DOHH2 (cell line): ENCODE measurements at regions not wholly inside any gene's neighbourhood (a gene's known extent, or its start where the extent isn't known, plus 50 kb on each side); places are given as distances from the start of the nearest gene placed in this dataset.

Experiments
- H3F3A ChIP-seq: fragments of 200-600 bp; sonication (generic), shearing (Covaris generic); 2 replicates; pipeline ENCODE4 v1.6.0; 2016; ENCODE audit warnings: antibody characterized with exemption, mild to moderate bottlenecking; ENCODE audit not compliant: control insufficient read depth, insufficient read depth
- H3K27ac ChIP-seq: fragments of 200-600 bp; sonication (generic); 2 replicates; pipeline ENCODE4 v1.5.1; 2014; ENCODE audit warnings: low read depth, mild to moderate bottlenecking, low read length, moderate library complexity
- H3K27me3 ChIP-seq: fragments of 200-600 bp; sonication (generic); 2 replicates; pipeline ENCODE4 v1.6.1; 2014; ENCODE audit warnings: mild to moderate bottlenecking, low read length, mixed read lengths; ENCODE audit not compliant: control insufficient read depth
- H3K36me3 ChIP-seq: fragments of 200-600 bp; sonication (generic); 2 replicates; pipeline ENCODE4 v1.6.1; 2014; ENCODE audit warnings: mild to moderate bottlenecking, low read length, moderate library complexity, mixed read lengths; ENCODE audit not compliant: control insufficient read depth
- H3K4me1 ChIP-seq: fragments of 200-600 bp; sonication (generic); 2 replicates; pipeline ENCODE4 v1.6.1; 2014; ENCODE audit warnings: mild to moderate bottlenecking, low read length, mixed read lengths; ENCODE audit not compliant: control insufficient read depth
- H3K4me2 ChIP-seq: fragments of 200-600 bp; sonication (generic); 2 replicates; pipeline ENCODE4 v1.6.0; 2014; ENCODE audit warnings: mild to moderate bottlenecking, low read length, moderate library complexity
- H3K4me3 ChIP-seq: fragments of 200-600 bp; sonication (generic); 2 replicates; pipeline ENCODE4 v1.5.1; 2014; ENCODE audit warnings: mild to moderate bottlenecking, low read length, mixed read lengths
- H3K79me2 ChIP-seq: fragments of 200-600 bp; sonication (generic); 2 replicates; pipeline ENCODE4 v1.6.1; 2014; ENCODE audit warnings: mild to moderate bottlenecking, low read length, mixed read lengths; ENCODE audit not compliant: control insufficient read depth
- H3K9me2 ChIP-seq: fragments of 200-600 bp; sonication (generic); replicated peaks from 2 replicates; pipeline ENCODE4 v1.6.1; 2014; ENCODE audit warnings: mild to moderate bottlenecking, low read length, mixed read lengths; ENCODE audit not compliant: control insufficient read depth
- H3K9me3 ChIP-seq: fragments of 200-600 bp; sonication (generic); 2 replicates; pipeline ENCODE4 v1.6.1; 2014; ENCODE audit warnings: antibody characterized with exemption, low read length, mixed read lengths; ENCODE audit not compliant: control insufficient read depth, insufficient read depth
- H4K20me1 ChIP-seq: fragments of 200-600 bp; sonication (generic); 2 replicates; pipeline ENCODE4 v1.6.0; 2014; ENCODE audit warnings: low read depth, mild to moderate bottlenecking, antibody characterized with exemption, low read length, moderate library complexity; ENCODE audit not compliant: control insufficient read depth, insufficient read depth
- EZH2phosphoT487 ChIP-seq: fragments of 200-600 bp; sonication (generic); IDR thresholded peaks from 2 replicates; pipeline ENCODE4 v1.6.1; 2017; ENCODE audit warnings: borderline replicate concordance, mild to moderate bottlenecking, antibody characterized with exemption, low read length, moderate library complexity, mixed read lengths
- TF ChIP-seq, protein P1 (sequence below): fragments of 200-600 bp; sonication (generic); IDR thresholded peaks from one replicate; pipeline ENCODE4 v1.5.1; 2014; ENCODE audit warnings: antibody characterized with exemption, mild to moderate bottlenecking, low read depth, low read length; ENCODE audit not compliant: poor library complexity, severe bottlenecking

DNA sequence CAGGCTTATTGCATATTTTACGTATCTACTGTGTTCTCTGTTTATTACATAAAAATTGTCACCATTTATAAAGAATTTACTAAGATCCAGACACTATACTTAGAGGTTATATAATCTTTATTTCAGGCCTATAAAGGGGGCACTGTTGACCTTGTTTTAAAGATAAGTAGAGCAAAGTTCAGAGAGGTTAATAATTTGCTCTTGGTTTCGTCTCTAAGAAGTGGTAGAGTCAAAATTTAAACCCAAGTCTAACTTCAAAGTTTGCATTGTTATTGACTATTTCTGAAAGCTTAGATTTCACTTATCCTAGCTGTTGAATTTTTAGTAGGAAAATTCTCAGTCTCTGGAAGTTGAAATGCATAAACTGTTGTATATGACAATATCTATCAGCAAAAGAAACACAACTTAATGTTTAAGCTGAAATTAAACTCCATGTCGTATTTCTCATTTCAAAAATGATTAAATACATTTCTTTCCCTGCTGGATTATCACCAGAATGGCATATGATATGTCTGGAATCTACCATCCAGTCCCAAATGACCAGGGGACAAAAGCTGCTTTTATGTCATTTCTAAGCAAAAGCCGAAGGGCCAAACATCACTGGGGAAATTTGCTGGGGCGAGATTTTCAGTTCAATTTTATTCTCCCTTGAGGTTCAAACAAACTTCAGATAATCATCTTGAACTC, 138.4 kb downstream of the SLC7A11 start:
- no peak overlapping the region for H3K4me3 ChIP-seq
- no peaks in the 10 kb centered on the region for H3K4me1 ChIP-seq
- no peak overlapping the region for H3K4me2 ChIP-seq
- peaks cover 3% of the 10 kb centered on the region; the same call in 1 of the 2 replicates for H3K9me3 ChIP-seq
- no peak overlapping the region for H3K27ac ChIP-seq
- H3K27me3 ChIP-seq = no peaks in the 10 kb centered on the region
- no peak for TF ChIP-seq EZH2phosphoT487
- TF ChIP-seq, protein P1, sequence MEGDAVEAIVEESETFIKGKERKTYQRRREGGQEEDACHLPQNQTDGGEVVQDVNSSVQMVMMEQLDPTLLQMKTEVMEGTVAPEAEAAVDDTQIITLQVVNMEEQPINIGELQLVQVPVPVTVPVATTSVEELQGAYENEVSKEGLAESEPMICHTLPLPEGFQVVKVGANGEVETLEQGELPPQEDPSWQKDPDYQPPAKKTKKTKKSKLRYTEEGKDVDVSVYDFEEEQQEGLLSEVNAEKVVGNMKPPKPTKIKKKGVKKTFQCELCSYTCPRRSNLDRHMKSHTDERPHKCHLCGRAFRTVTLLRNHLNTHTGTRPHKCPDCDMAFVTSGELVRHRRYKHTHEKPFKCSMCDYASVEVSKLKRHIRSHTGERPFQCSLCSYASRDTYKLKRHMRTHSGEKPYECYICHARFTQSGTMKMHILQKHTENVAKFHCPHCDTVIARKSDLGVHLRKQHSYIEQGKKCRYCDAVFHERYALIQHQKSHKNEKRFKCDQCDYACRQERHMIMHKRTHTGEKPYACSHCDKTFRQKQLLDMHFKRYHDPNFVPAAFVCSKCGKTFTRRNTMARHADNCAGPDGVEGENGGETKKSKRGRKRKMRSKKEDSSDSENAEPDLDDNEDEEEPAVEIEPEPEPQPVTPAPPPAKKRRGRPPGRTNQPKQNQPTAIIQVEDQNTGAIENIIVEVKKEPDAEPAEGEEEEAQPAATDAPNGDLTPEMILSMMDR = no peak
- no peaks in the 10 kb centered on the region for H4K20me1 ChIP-seq
- H3K79me2 ChIP-seq = no peaks in the 10 kb centered on the region
- H3K36me3 ChIP-seq = no peaks in the 10 kb centered on the region
- H3F3A ChIP-seq = no peaks in the 10 kb centered on the region
- no peaks in the 10 kb centered on the region for H3K9me2 ChIP-seq

DNA sequence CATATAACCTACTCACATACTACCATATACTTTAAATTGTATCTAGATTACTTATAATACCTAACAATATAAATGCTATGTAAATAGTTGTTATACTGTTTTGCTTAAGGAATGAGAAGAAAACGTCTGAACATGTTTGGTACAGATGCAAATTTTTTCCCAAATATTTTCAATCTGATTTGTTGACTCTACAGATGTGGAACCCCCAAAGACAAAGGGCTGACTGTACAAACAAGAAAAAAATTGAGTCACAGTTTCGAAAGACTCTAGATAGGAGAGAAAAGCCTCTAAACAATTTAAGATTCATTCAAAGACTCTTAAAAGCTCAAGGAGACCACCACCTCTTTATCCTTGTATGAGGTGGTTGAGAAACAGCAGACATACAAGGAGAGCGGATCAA, 142.8 kb downstream of the SLC7A11 start:
- Histone ChIP-seq H3K9me3 (no peaks in the 10 kb centered on the region), H3K27me3 (peaks cover 8% of the 10 kb centered on the region; the same call in 1 of the 2 replicates), H4K20me1 (no peaks in the 10 kb centered on the region), H3K27ac (no peak overlapping the region), H3F3A (no peaks in the 10 kb centered on the region), H3K9me2 (no peaks in the 10 kb centered on the region), H3K79me2 (no peaks in the 10 kb centered on the region), H3K4me3 (no peak overlapping the region), H3K36me3 (no peaks in the 10 kb centered on the region), H3K4me1 (peaks cover 8% of the 10 kb centered on the region), H3K4me2 (no peak overlapping the region)
- TF ChIP-seq EZH2phosphoT487 = no peak
- TF ChIP-seq, protein P1 = no peak

DNA sequence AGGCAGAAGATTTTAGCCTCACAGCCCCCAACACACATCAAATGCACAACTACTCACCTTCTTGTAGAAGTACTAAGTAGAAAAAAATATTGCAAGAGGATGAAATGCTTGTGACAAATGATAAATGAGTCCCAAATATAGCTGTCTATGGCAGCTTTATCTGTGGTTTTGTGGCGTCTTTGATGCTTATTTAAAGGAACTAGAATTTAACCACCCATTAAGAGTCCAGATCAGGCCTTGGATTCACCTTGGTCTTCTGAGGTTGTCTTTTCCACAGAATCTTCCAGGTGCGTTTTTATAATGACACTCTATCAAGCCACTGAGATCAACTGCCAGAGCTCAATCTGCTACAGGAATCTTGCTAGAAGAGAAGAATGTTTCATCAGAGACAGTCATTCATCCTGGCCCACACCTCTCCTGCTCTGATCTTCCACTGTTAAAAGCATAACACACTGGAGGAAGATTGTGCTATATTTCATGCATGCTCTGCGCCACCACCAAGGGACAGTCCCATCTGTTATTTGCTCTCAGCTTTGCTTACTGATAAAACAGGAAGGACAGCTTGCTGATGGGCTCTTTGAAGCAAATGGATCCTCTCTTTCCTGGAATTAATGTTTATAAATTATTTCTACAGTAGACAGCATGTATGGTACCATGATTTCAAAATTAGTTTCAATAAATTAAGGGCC, 144.1 kb downstream of the SLC7A11 start:
- TF ChIP-seq, protein P1 = no peak
- no peak for TF ChIP-seq EZH2phosphoT487
- no peaks in the 10 kb centered on the region for H3F3A ChIP-seq
- H3K79me2 ChIP-seq = no peaks in the 10 kb centered on the region
- H3K4me3 ChIP-seq = no peak overlapping the region
- H4K20me1 ChIP-seq = no peaks in the 10 kb centered on the region
- no peaks in the 10 kb centered on the region for H3K36me3 ChIP-seq
- H3K4me2 ChIP-seq = no peak overlapping the region
- no peaks in the 10 kb centered on the region for H3K9me3 ChIP-seq
- H3K27ac ChIP-seq = no peak overlapping the region
- H3K9me2 ChIP-seq = no peaks in the 10 kb centered on the region
- H3K27me3 ChIP-seq = peaks cover 11% of the 10 kb centered on the region; the same call in 1 of the 2 replicates
- peaks cover 8% of the 10 kb centered on the region for H3K4me1 ChIP-seq
